Body of pancreas (tissue), 4 donors: ENCODE measurements at regions not wholly inside any gene's neighbourhood (a gene's known extent, or its start where the extent isn't known, plus 50 kb on each side); places are given as distances from the start of the nearest gene placed in this dataset.
A peak's percentile ranks its signal among the peaks of the same experiment; 100 is the strongest.

Experiments used
- ATAC-seq: fragments of 150-250 bp; one replicate; pipeline ENCODE4 v1.9.1; 2016
- DNase-seq, 4 donors: peaks; one replicate each; pipeline ENCODE4 v3.0.0-alpha.2; 2019
- H3K27ac ChIP-seq, 4 donors: fragments of 200-600 bp; sonication (generic); 1 replicate in 3 of 4; 2 replicates in 1 of 4; pipeline versions ENCODE4 v1.5.1 to v1.6.1; 2016 to 2019; ENCODE audit warnings: mild to moderate bottlenecking in 1 of 4, mixed read lengths in 1 of 4, moderate library complexity in 1 of 4
- H3K27me3 ChIP-seq, 2 donors: fragments of 200-600 bp; sonication (generic); one replicate each; pipeline ENCODE4 v1.6.0; 2016; ENCODE audit warnings: mild to moderate bottlenecking in 1 of 2
- H3K36me3 ChIP-seq, 2 donors: fragments of 200-600 bp; sonication (generic); replicated peaks in 1 of 2; 2 replicates each; pipeline ENCODE4 v1.5.1; 2016; ENCODE audit warnings: low read depth in 2 of 2; ENCODE audit not compliant: insufficient read depth in 1 of 2
- H3K4me1 ChIP-seq: fragments of 200-600 bp; sonication (generic); one replicate; pipeline ENCODE4 v1.6.0; 2016
- H3K4me3 ChIP-seq, 2 donors: fragments of 200-600 bp; sonication (generic); 1 replicate in 1 of 2; 2 replicates in 1 of 2; pipeline ENCODE4 v1.5.1; 2016 to 2019
- H3K9me3 ChIP-seq, 3 donors: fragments of 200-600 bp; sonication (generic); 1 replicate in 2 of 3; 2 replicates in 1 of 3; pipeline ENCODE4 v1.5.1; 2016
- CTCF ChIP-seq, 7 experiments: fragments of 450-650 bp in 4 of 7; fragments of 200-600 bp in 3 of 7; sonication (generic) in 3 of 7; IDR thresholded peaks; one replicate each; pipeline ENCODE4 v1.5.1; 2016 to 2019; ENCODE audit warnings: antibody characterized with exemption in 7 of 7
- POLR2A ChIP-seq, 3 donors: fragments of 450-650 bp; IDR thresholded peaks; one replicate each; pipeline ENCODE4 v1.6.1; 2016; ENCODE audit warnings: antibody characterized with exemption in 3 of 3, mild to moderate bottlenecking in 2 of 3
- WGBS, 2 donors: methylation state at CpG; one replicate each; pipeline ENCODE4 v1.1.5; 2017; 5-methylcytosine and 5-hydroxymethylcytosine counted together
- intact Hi-C: fragments of 100-400 bp; cut with DNase I; formaldehyde crosslinking; loops from one replicate; pipeline ENCODE4 v1.15.1; 2023

GRCh38 chr6:122524056-122524455 is 52.4 kb upstream of the SERINC1 start:
- H3K27me3 ChIP-seq: no peaks in the 10 kb centered on the region
- TF ChIP-seq POLR2A (IDR thresholded peaks at IDR 0.05) (no peak), CTCF (IDR thresholded peaks at IDR 0.05) (no peak)
- no peaks in the 10 kb centered on the region for H3K9me3 ChIP-seq
- H3K27ac ChIP-seq: no peak overlapping the region
- WGBS, 2 donors: 22 to 45% methylated on average over 2 of the region's 2 CpGs
- intact Hi-C loops: loop anchor here (10.0 kb wide), 1 partner anchor 139 kb away; no protein-coding TSS in a partner anchor
- no peaks in the 10 kb centered on the region for H3K36me3 ChIP-seq
- H3K4me3 ChIP-seq: no peak overlapping the region
- ATAC-seq (no peak), DNase-seq (no peak)
- H3K4me1 ChIP-seq: no peaks in the 10 kb centered on the region

GRCh38 chr6:122530440-122531046 is 58.9 kb upstream of the SERINC1 start:
- intact Hi-C loops: no loop called here
- peak; percentile 63 to 78 (median 66) for DNase-seq
- H3K9me3 ChIP-seq: no peaks in the 10 kb centered on the region
- 0% methylated on average over 1 of the region's 1 CpG for WGBS, 2 donors
- no peaks in the 10 kb centered on the region for H3K27me3 ChIP-seq
- no peak overlapping the region for H3K27ac ChIP-seq
- H3K36me3 ChIP-seq: no peaks in the 10 kb centered on the region
- H3K4me3 ChIP-seq: no peak overlapping the region
- TF ChIP-seq POLR2A (IDR thresholded peaks at IDR 0.05): no peak
- peak; percentile 67 to 91 (median 88) for TF ChIP-seq CTCF (IDR thresholded peaks at IDR 0.05)
- ATAC-seq: peak; percentile 91
- H3K4me1 ChIP-seq: no peaks in the 10 kb centered on the region

- WGBS, 2 donors: 27 to 29% methylated on average over 3 of the region's 3 CpGs
- no peak overlapping the region for H3K4me3 ChIP-seq
- H3K27me3 ChIP-seq: no peaks in the 10 kb centered on the region
- ATAC-seq (peak; percentile 30), DNase-seq (no peak)
- TF ChIP-seq POLR2A (IDR thresholded peaks at IDR 0.05): no peak
- no peak for TF ChIP-seq CTCF (IDR thresholded peaks at IDR 0.05)
- no peak overlapping the region for H3K27ac ChIP-seq
- intact Hi-C loops: no loop called here
- no peaks in the 10 kb centered on the region for H3K9me3 ChIP-seq
- H3K36me3 ChIP-seq: no peaks in the 10 kb centered on the region
- peaks cover 6% of the 10 kb centered on the region for H3K4me1 ChIP-seq
These were observed 61.9 kb upstream of the PKIB start for GRCh38 chr6:122548281-122548680.

GRCh38 chr6:122548820-122549219 is 61.4 kb upstream of the PKIB start:
- TF ChIP-seq POLR2A (IDR thresholded peaks at IDR 0.05): no peak
- TF ChIP-seq CTCF (IDR thresholded peaks at IDR 0.05): no peak
- Histone ChIP-seq H3K36me3 (no peaks in the 10 kb centered on the region), H3K4me1 (peaks cover 6% of the 10 kb centered on the region), H3K27ac (no peak overlapping the region), H3K27me3 (no peaks in the 10 kb centered on the region), H3K4me3 (no peak overlapping the region), H3K9me3 (no peaks in the 10 kb centered on the region)
- intact Hi-C loops: no loop called here
- DNase-seq (no peak), ATAC-seq (peak; percentile 62)

GRCh38 chr6:122553697-122554096 is 56.5 kb upstream of the PKIB start:
- DNase-seq: no peak
- Histone ChIP-seq H3K27ac (no peak overlapping the region), H3K9me3 (no peaks in the 10 kb centered on the region), H3K36me3 (no peaks in the 10 kb centered on the region), H3K4me3 (no peak overlapping the region), H3K4me1 (peaks cover 6% of the 10 kb centered on the region), H3K27me3 (no peaks in the 10 kb centered on the region)
- WGBS, 2 donors: 73 to 78% methylated on average over 3 of the region's 3 CpGs
- no peak for ATAC-seq
- intact Hi-C loops: no loop called here
- TF ChIP-seq POLR2A (IDR thresholded peaks at IDR 0.05) (no peak), CTCF (IDR thresholded peaks at IDR 0.05) (no peak)
